GM19438 (cell line): ENCODE measurements at regions not wholly inside any gene's neighbourhood (a gene's known extent, or its start where the extent isn't known, plus 50 kb on each side); places are given as distances from the start of the nearest gene placed in this dataset.
"Not testable (repeated sequence)": the region's sequence is repeated elsewhere in the genome, so short reads cannot be mapped to it uniquely, and the experiment has no call there.

Experiments
- ATAC-seq: cut with Tn5 transposase; IDR thresholded peaks from one replicate; pipeline ENCODE4 v1.9.1; 2021; ENCODE audit warnings: low read depth; ENCODE audit not compliant: unreplicated experiment

GRCh38 chr2:138356178-138356577 is 145.4 kb upstream of the SPOPL start:
- ATAC-seq: no peak

GRCh38 chr2:138359532-138359931 is 142.0 kb upstream of the SPOPL start:
- ATAC-seq: no peak

GRCh38 chr2:138364554-138365162 is 136.9 kb upstream of the SPOPL start:
- ATAC-seq: no peak

GRCh38 chr2:138365581-138365980 is 136.0 kb upstream of the SPOPL start:
- ATAC-seq: no peak

- no peak for ATAC-seq
Measured at GRCh38 chr2:138369856-138370255, 131.7 kb upstream of the SPOPL start.

- peak; percentile 75 for ATAC-seq
Measured at GRCh38 chr2:138373993-138374408, 127.6 kb upstream of the SPOPL start.

GRCh38 chr2:138381373-138381772 is 120.2 kb upstream of the SPOPL start:
- ATAC-seq: no peak

GRCh38 chr2:138382672-138383071 is 118.9 kb upstream of the SPOPL start:
- ATAC-seq: no peak

GRCh38 chr2:138386191-138386590 is 115.4 kb upstream of the SPOPL start:
- not testable (repeated sequence) for ATAC-seq

GRCh38 chr2:138389063-138389462 is 112.5 kb upstream of the SPOPL start:
- no peak for ATAC-seq

GRCh38 chr2:138390316-138390945 is 111.1 kb upstream of the SPOPL start:
- no peak for ATAC-seq

GRCh38 chr2:138391946-138392345 is 109.6 kb upstream of the SPOPL start:
- no peak for ATAC-seq

- ATAC-seq: no peak
Measured at GRCh38 chr2:138395565-138396306, 105.8 kb upstream of the SPOPL start.

GRCh38 chr2:138396843-138397242 is 104.7 kb upstream of the SPOPL start:
- no peak for ATAC-seq

- ATAC-seq: no peak
Measured at GRCh38 chr2:138403431-138403927, 98.1 kb upstream of the SPOPL start.

- ATAC-seq: no peak
Measured at GRCh38 chr2:138414014-138414413, 87.6 kb upstream of the SPOPL start.

- ATAC-seq: no peak
Measured at GRCh38 chr2:138415985-138416384, 85.6 kb upstream of the SPOPL start.

GRCh38 chr2:138418453-138418852 is 83.1 kb upstream of the SPOPL start:
- no peak for ATAC-seq

GRCh38 chr2:138421315-138421970 is 80.1 kb upstream of the SPOPL start:
- ATAC-seq: no peak

- ATAC-seq: no peak
Measured at GRCh38 chr2:138421971-138422335, 79.6 kb upstream of the SPOPL start.

- no peak for ATAC-seq
Measured at GRCh38 chr2:138423198-138423597, 78.4 kb upstream of the SPOPL start.
